Endothelial cell of umbilical vein (primary cell): ENCODE measurements at regions not wholly inside any gene's neighbourhood (a gene's known extent, or its start where the extent isn't known, plus 50 kb on each side); places are given as distances from the start of the nearest gene placed in this dataset.

ENCODE experiments used
- BruUV-seq: library from RNA; stranded (reverse); fragments of 400-500 nt; replicated peaks from 2 replicates; lab custom pipeline; 2021; lab: Mats Ljungman, UMichigan
- CTCF ChIA-PET: fragments of 300-600, 350-600 bp; sonication (Branson Sonifier 250); formaldehyde crosslinking; loops from one replicate; lab custom pipeline; 2021; ENCODE audit warnings: antibody characterized with exemption, inconsistent platforms; lab: Charles Lee
- POLR2A ChIA-PET: fragments of 300-600, 350-600 bp; sonication (Branson Sonifier 250); formaldehyde crosslinking; loops from one replicate; lab custom pipeline; 2021; ENCODE audit warnings: antibody characterized with exemption, inconsistent platforms; lab: Charles Lee
- DNase-seq: peaks from one replicate; pipeline ENCODE4 v3.0.0-alpha.2; 2011; ENCODE audit warnings: low read depth, low spot score
- FAIRE-seq: peaks from 2 replicates; lab custom pipeline; 2011; peaks lifted over from hg19 to GRCh38; lab: Jason Lieb, UNC
- H2AFZ ChIP-seq: 2 replicates; pipeline ENCODE4 v1.6.0; 2012; ENCODE audit warnings: low read depth, low read length, control low read depth, inconsistent platforms
- H3K27ac ChIP-seq: 2 replicates; pipeline ENCODE4 v1.5.1; 2011; ENCODE audit warnings: low read depth, mild to moderate bottlenecking, control low read depth, low read length, moderate library complexity; ENCODE audit not compliant: insufficient read depth
- H3K27me3 ChIP-seq, 2 experiments: 2 replicates each; pipeline versions ENCODE4 v1.6.0 to v1.6.1; 2011; ENCODE audit warnings: low read length in 2 of 2, mixed read lengths in 1 of 2; ENCODE audit not compliant: control insufficient read depth in 2 of 2, insufficient read depth in 2 of 2
- H3K36me3 ChIP-seq, 2 experiments: 2 replicates in 1 of 2; 3 replicates in 1 of 2; pipeline ENCODE4 v1.5.1; 2011; ENCODE audit warnings: low read length in 2 of 2, mild to moderate bottlenecking in 1 of 2, moderate library complexity in 1 of 2; ENCODE audit not compliant: control insufficient read depth in 2 of 2, insufficient read depth in 2 of 2; ENCODE audit errors: extremely low read depth in 1 of 2
- H3K4me1 ChIP-seq: 3 replicates; pipeline ENCODE4 v1.5.1; 2011; ENCODE audit warnings: mild to moderate bottlenecking, low read length; ENCODE audit not compliant: control insufficient read depth, insufficient read depth; ENCODE audit errors: extremely low read depth
- H3K4me2 ChIP-seq: 2 replicates; pipeline ENCODE4 v1.6.1; 2011; ENCODE audit warnings: low read length, control low read depth, mixed read lengths; ENCODE audit not compliant: insufficient read depth
- H3K4me3 ChIP-seq, 3 experiments: fragments of 200-600 bp in 1 of 3; sonication (generic), shearing (Covaris generic) in 1 of 3; replicated peaks in 1 of 3; 2 replicates each; pipeline ENCODE4 v1.5.1; 2011 to 2016; ENCODE audit warnings: control low read depth in 3 of 3, low read length in 3 of 3, mild to moderate bottlenecking in 2 of 3, inconsistent platforms in 1 of 3, low read depth in 1 of 3, moderate library complexity in 1 of 3; ENCODE audit not compliant: insufficient read depth in 1 of 3
- H3K79me2 ChIP-seq: 2 replicates; pipeline ENCODE4 v1.6.0; 2012; ENCODE audit warnings: low read length, inconsistent platforms; ENCODE audit not compliant: control insufficient read depth, insufficient read depth
- H3K9ac ChIP-seq: replicated peaks from 2 replicates; pipeline ENCODE3; 2011; ENCODE audit warnings: low read length, control low read depth; ENCODE audit not compliant: insufficient read depth; ENCODE audit errors: extremely low read depth
- H3K9me1 ChIP-seq: replicated peaks from 3 replicates; pipeline ENCODE4 v1.6.0; 2011; ENCODE audit warnings: mild to moderate bottlenecking, low read length; ENCODE audit not compliant: control insufficient read depth, insufficient read depth; ENCODE audit errors: extremely low read depth
- H3K9me3 ChIP-seq: replicated peaks from 2 replicates; pipeline ENCODE4 v1.5.1; 2012; ENCODE audit warnings: low read length, inconsistent platforms; ENCODE audit not compliant: control insufficient read depth, insufficient read depth
- H4K20me1 ChIP-seq: replicated peaks from 2 replicates; pipeline ENCODE3; 2011; ENCODE audit warnings: mild to moderate bottlenecking, low read length; ENCODE audit not compliant: control insufficient read depth, insufficient read depth; ENCODE audit errors: extremely low read depth
- CTCF ChIP-seq, 2 donors: IDR thresholded peaks; 1 replicate in 1 of 2; 2 replicates in 1 of 2; pipeline ENCODE4 v1.5.1; 2011; ENCODE audit warnings: low read length in 2 of 2, mild to moderate bottlenecking in 2 of 2, moderate library complexity in 2 of 2, control low read depth in 1 of 2, inconsistent platforms in 1 of 2, low read depth in 1 of 2; ENCODE audit not compliant: insufficient read depth in 1 of 2; ENCODE audit errors: extremely low read depth in 1 of 2
- EZH2 ChIP-seq: IDR thresholded peaks from 2 replicates; pipeline ENCODE4 v1.6.1; 2012; ENCODE audit warnings: borderline replicate concordance, low read depth, mild to moderate bottlenecking, moderate library complexity, low read length, inconsistent platforms; ENCODE audit not compliant: severe bottlenecking
- FOS ChIP-seq: IDR thresholded peaks from 2 replicates; pipeline ENCODE4 v1.6.1; 2011; ENCODE audit warnings: mild to moderate bottlenecking, low read length, moderate library complexity, borderline replicate concordance; ENCODE audit not compliant: insufficient read depth
- GATA2 ChIP-seq: IDR thresholded peaks from 2 replicates; pipeline ENCODE4 v1.7.0; 2011; ENCODE audit warnings: low read depth, mild to moderate bottlenecking, moderate library complexity, mixed read lengths, low read length; ENCODE audit not compliant: insufficient read length, insufficient read depth
- JUN ChIP-seq: IDR thresholded peaks from 2 replicates; pipeline ENCODE4 v1.6.1; 2011; ENCODE audit warnings: borderline replicate concordance, low read depth; ENCODE audit not compliant: insufficient read length, insufficient read depth
- MYC ChIP-seq: IDR thresholded peaks from one replicate; pipeline ENCODE4 v1.6.1; 2011; ENCODE audit warnings: mild to moderate bottlenecking, low read depth, low read length
- POLR2A ChIP-seq: IDR thresholded peaks from 2 replicates; pipeline ENCODE4 v1.6.1; 2012; ENCODE audit warnings: low read depth, mild to moderate bottlenecking, control low read depth, low read length
- POLR2AphosphoS5 ChIP-seq: IDR thresholded peaks from 2 replicates; pipeline ENCODE4 v1.6.1; 2012; ENCODE audit warnings: low read depth, mild to moderate bottlenecking, control low read depth, low read length, moderate library complexity; ENCODE audit not compliant: insufficient read depth
- dilution Hi-C: fragments of 300-500 bp; cut with MboI; formaldehyde crosslinking; loops from one replicate; pipeline ENCODE4 v1.15.0; 2019; ENCODE audit warnings: low sequenced_read_pairs; ENCODE audit not compliant: extremely low pct_ligation_motif_present
- intact Hi-C: fragments of 100-400 bp; cut with micrococcal nuclease; formaldehyde crosslinking; loops from one replicate; pipeline ENCODE4 v1.10.0; 2022
- TF ChIP-seq, protein P1 (sequence below): IDR thresholded peaks from 2 replicates; pipeline ENCODE4 v1.6.1; 2011; ENCODE audit not compliant: insufficient read depth, insufficient read length

GRCh38 chr12:62138527-62138926 lies 121.7 kb upstream of the USP15 start:
- no TSS peak for BruUV-seq
- Histone ChIP-seq H3K27me3 (peaks cover 0 to 9% of the 10 kb centered on the region in 2 experiments), H3K9me3 (no peaks in the 10 kb centered on the region), H3K4me1 (no peaks in the 10 kb centered on the region), H3K9ac (no peak overlapping the region), H3K4me2 (no peak overlapping the region), H4K20me1 (no peaks in the 10 kb centered on the region), H3K9me1 (no peaks in the 10 kb centered on the region), H3K36me3 (no peaks in the 10 kb centered on the region), H2AFZ (no peak overlapping the region), H3K79me2 (no peaks in the 10 kb centered on the region), H3K4me3 (no peak overlapping the region), H3K27ac (no peak overlapping the region)
- FAIRE-seq (no peak), DNase-seq (no peak)
- POLR2A ChIA-PET = no interaction called here
- dilution Hi-C loops = no loop called here
- CTCF ChIA-PET = no interaction called here
- intact Hi-C loops = no loop called here
- no peak for TF ChIP-seq POLR2AphosphoS5
- no peak for TF ChIP-seq MYC
- TF ChIP-seq GATA2 = no peak
- TF ChIP-seq POLR2A = no peak
- no peak for TF ChIP-seq FOS
- TF ChIP-seq JUN = no peak
- TF ChIP-seq, protein P1, sequence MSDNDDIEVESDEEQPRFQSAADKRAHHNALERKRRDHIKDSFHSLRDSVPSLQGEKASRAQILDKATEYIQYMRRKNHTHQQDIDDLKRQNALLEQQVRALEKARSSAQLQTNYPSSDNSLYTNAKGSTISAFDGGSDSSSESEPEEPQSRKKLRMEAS = no peak
- no peak for TF ChIP-seq CTCF (IDR thresholded peaks at IDR 0.05; ENCODE audit: extremely low read depth in 1 of 2, insufficient read depth in 1 of 2, low read depth in 1 of 2, low read length in 2 of 2)
- no peak for TF ChIP-seq EZH2
